WTC11 (cell line): ENCODE measurements at regions not wholly inside any gene's neighbourhood (a gene's known extent, or its start where the extent isn't known, plus 50 kb on each side); places are given as distances from the start of the nearest gene placed in this dataset.

Experiments used
- ATAC-seq: fragments of 200-7000 bp; cut with Tn5 transposase; 2 replicates; pipeline ENCODE4 v1.10.0; 2021; ENCODE audit warnings: mild to moderate bottlenecking, moderate library complexity
- CTCF ChIA-PET: fragments of 300-600 bp; sonication (Branson Sonifier 250); formaldehyde crosslinking; loops from one replicate; lab custom pipeline; 2021; ENCODE audit warnings: antibody characterized with exemption; lab: Charles Lee
- POLR2A ChIA-PET: fragments of 350-600 bp; sonication (Branson Sonifier 250); formaldehyde crosslinking; loops from one replicate; lab custom pipeline; 2021; ENCODE audit warnings: antibody characterized with exemption; lab: Charles Lee
- DNase-seq: peaks from one replicate; pipeline ENCODE4 v3.0.0; 2021; ENCODE audit warnings: low spot score
- H3K27ac Mint-ChIP-seq: 2 replicates; pipeline ENCODE4 v1.8.0; 2021; ENCODE audit warnings: mixed read lengths
- H3K27me3 Mint-ChIP-seq: 2 replicates; pipeline ENCODE4 v1.8.0; 2021; ENCODE audit warnings: low read depth, mild to moderate bottlenecking, moderate library complexity, mixed read lengths
- H3K36me3 Mint-ChIP-seq: 2 replicates; pipeline ENCODE4 v1.8.0; 2021; ENCODE audit warnings: mixed read lengths
- H3K4me1 Mint-ChIP-seq: 2 replicates; pipeline ENCODE4 v1.8.0; 2022; ENCODE audit warnings: mixed read lengths
- H3K4me3 Mint-ChIP-seq: 2 replicates; pipeline ENCODE4 v1.8.0; 2021; ENCODE audit warnings: mild to moderate bottlenecking, moderate library complexity, mixed read lengths
- H3K9me3 Mint-ChIP-seq: 2 replicates; pipeline ENCODE4 v1.8.0; 2021; ENCODE audit warnings: mixed read lengths
- ARID4B ChIP-seq: sonication (generic); formaldehyde crosslinking; IDR thresholded peaks from 2 replicates; pipeline ENCODE4 v1.8.0; 2023; ENCODE audit warnings: missing genetic modification reagents, mild to moderate bottlenecking, borderline replicate concordance
- ATF3 ChIP-seq: sonication (generic); formaldehyde crosslinking; conservative IDR thresholded peaks from 2 replicates; pipeline ENCODE4 v1.8.1; 2022; ENCODE audit warnings: mild to moderate bottlenecking, missing genetic modification reagents
- E2F5 ChIP-seq: sonication (generic); formaldehyde crosslinking; IDR thresholded peaks from 2 replicates; pipeline ENCODE4 v1.8.1; 2022; ENCODE audit warnings: mild to moderate bottlenecking, moderate library complexity, missing genetic modification reagents
- ERG ChIP-seq: fragments of 250-450 bp; sonication (Bioruptor Pico); IDR thresholded peaks from 2 replicates; pipeline ENCODE4 v1.8.0; 2021; ENCODE audit warnings: mild to moderate bottlenecking
- FOXP1 ChIP-seq: sonication (generic); formaldehyde crosslinking; IDR thresholded peaks from 2 replicates; pipeline ENCODE4 v1.8.0; 2022; ENCODE audit warnings: missing genetic modification reagents, mild to moderate bottlenecking, moderate library complexity, borderline replicate concordance
- FOXP4 ChIP-seq: sonication (generic); formaldehyde crosslinking; IDR thresholded peaks from 2 replicates; pipeline ENCODE4 v1.8.0; 2022; ENCODE audit warnings: mild to moderate bottlenecking, missing genetic modification reagents
- NR3C1 ChIP-seq: sonication (generic); formaldehyde crosslinking; conservative IDR thresholded peaks from 2 replicates; pipeline ENCODE4 v1.8.1; 2023; ENCODE audit warnings: low read depth, mild to moderate bottlenecking, missing genetic modification reagents
- PRRX2 ChIP-seq: fragments of 250-450 bp; sonication (Bioruptor Pico); IDR thresholded peaks from 2 replicates; pipeline ENCODE4 v1.8.0; 2021; ENCODE audit warnings: mild to moderate bottlenecking
- SMAD3 ChIP-seq: sonication (generic); formaldehyde crosslinking; IDR thresholded peaks from 2 replicates; pipeline ENCODE4 v1.8.0; 2022; ENCODE audit warnings: missing genetic modification reagents, mild to moderate bottlenecking, borderline replicate concordance
- TP53 ChIP-seq: sonication (generic); formaldehyde crosslinking; IDR thresholded peaks from 2 replicates; pipeline ENCODE4 v1.8.1; 2023; ENCODE audit warnings: mild to moderate bottlenecking, missing genetic modification reagents
- USF1 ChIP-seq: sonication (generic); formaldehyde crosslinking; IDR thresholded peaks from 2 replicates; pipeline ENCODE4 v1.8.0; 2022; ENCODE audit warnings: mild to moderate bottlenecking, missing genetic modification reagents
- ZNF138 ChIP-seq: sonication (generic); formaldehyde crosslinking; conservative IDR thresholded peaks from 2 replicates; pipeline ENCODE4 v1.8.1; 2022; ENCODE audit warnings: mild to moderate bottlenecking, moderate library complexity, missing genetic modification reagents
- ZNF232 ChIP-seq: sonication (generic); formaldehyde crosslinking; IDR thresholded peaks from 2 replicates; pipeline ENCODE4 v1.8.0; 2022; ENCODE audit warnings: mild to moderate bottlenecking, missing genetic modification reagents
- ZNF423 ChIP-seq: fragments of 250-450 bp; sonication (Bioruptor Pico); IDR thresholded peaks from 2 replicates; pipeline ENCODE4 v2.1.2; 2022; ENCODE audit warnings: mild to moderate bottlenecking, moderate library complexity
- ZNF425 ChIP-seq: fragments of 250-450 bp; sonication (Bioruptor Pico); conservative IDR thresholded peaks from 2 replicates; pipeline ENCODE4 v1.9.0; 2021; ENCODE audit warnings: mild to moderate bottlenecking
- ZNF512 ChIP-seq: sonication (generic); formaldehyde crosslinking; IDR thresholded peaks from 2 replicates; pipeline ENCODE4 v1.8.1; 2022; ENCODE audit warnings: missing genetic modification reagents, borderline replicate concordance

GRCh38 chr2:58879834-58880233 is 638.7 kb upstream of the FANCL start:
- H3K27ac Mint-ChIP-seq: no peak overlapping the region
- no peaks in the 10 kb centered on the region for H3K9me3 Mint-ChIP-seq
- H3K4me3 Mint-ChIP-seq: no peak overlapping the region
- POLR2A ChIA-PET: no interaction called here
- H3K36me3 Mint-ChIP-seq: no peaks in the 10 kb centered on the region
- ATAC-seq (no peak), DNase-seq (no peak)
- CTCF ChIA-PET: no interaction called here
- H3K4me1 Mint-ChIP-seq: peaks cover 25% of the 10 kb centered on the region
- TF ChIP-seq SMAD3 (CRISPR knock-in tag) (no peak), ZNF138 (no peak), ATF3 (CRISPR knock-in tag) (no peak)
- no peaks in the 10 kb centered on the region for H3K27me3 Mint-ChIP-seq

GRCh38 chr2:58878778-58879177 is 637.7 kb upstream of the FANCL start:
- DNase-seq: no peak
- CTCF ChIA-PET: no interaction called here
- no peaks in the 10 kb centered on the region for H3K36me3 Mint-ChIP-seq
- no peak for ATAC-seq
- H3K4me1 Mint-ChIP-seq: peaks cover 23% of the 10 kb centered on the region
- POLR2A ChIA-PET: no interaction called here
- H3K4me3 Mint-ChIP-seq: no peak overlapping the region
- H3K9me3 Mint-ChIP-seq: no peaks in the 10 kb centered on the region
- no peak overlapping the region for H3K27ac Mint-ChIP-seq
- TF ChIP-seq ZNF423 (no peak), PRRX2 (CRISPR knock-in tag) (no peak), TP53 (CRISPR knock-in tag) (no peak), FOXP4 (no peak), ZNF512 (no peak), E2F5 (CRISPR knock-in tag) (no peak), ZNF138 (no peak), NR3C1 (no peak), ARID4B (no peak), ERG (no peak), FOXP1 (CRISPR knock-in tag) (no peak), ZNF425 (CRISPR knock-in tag) (no peak), ZNF232 (CRISPR knock-in tag) (no peak), USF1 (CRISPR knock-in tag) (no peak)
- no peaks in the 10 kb centered on the region for H3K27me3 Mint-ChIP-seq
